ENCODE measurements at regions not wholly inside any gene's neighbourhood (a gene's known extent, or its start where the extent isn't known, plus 50 kb on each side); places are given as distances from the start of the nearest gene placed in this dataset.

DNA sequence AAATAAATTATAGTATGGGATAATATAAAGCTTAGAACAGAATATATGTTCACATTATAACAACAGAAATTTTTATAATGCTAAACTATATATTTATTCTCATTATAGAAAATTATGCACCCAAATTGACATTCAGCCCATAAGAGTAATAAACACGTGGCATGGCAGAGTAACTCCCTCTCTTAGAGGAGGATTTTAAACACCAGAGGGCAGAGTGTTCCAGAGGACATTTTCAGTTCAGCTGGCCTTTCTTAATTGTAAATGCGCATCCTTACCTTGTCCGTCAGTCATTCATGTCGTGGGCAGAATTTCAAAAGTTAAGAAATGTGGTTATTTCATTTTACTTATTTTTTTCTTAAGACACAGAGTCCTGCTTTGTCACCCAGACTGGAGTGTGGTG lies 147.1 kb downstream of the TANC2 start:
- TF ChIP-seq, protein P1, sequence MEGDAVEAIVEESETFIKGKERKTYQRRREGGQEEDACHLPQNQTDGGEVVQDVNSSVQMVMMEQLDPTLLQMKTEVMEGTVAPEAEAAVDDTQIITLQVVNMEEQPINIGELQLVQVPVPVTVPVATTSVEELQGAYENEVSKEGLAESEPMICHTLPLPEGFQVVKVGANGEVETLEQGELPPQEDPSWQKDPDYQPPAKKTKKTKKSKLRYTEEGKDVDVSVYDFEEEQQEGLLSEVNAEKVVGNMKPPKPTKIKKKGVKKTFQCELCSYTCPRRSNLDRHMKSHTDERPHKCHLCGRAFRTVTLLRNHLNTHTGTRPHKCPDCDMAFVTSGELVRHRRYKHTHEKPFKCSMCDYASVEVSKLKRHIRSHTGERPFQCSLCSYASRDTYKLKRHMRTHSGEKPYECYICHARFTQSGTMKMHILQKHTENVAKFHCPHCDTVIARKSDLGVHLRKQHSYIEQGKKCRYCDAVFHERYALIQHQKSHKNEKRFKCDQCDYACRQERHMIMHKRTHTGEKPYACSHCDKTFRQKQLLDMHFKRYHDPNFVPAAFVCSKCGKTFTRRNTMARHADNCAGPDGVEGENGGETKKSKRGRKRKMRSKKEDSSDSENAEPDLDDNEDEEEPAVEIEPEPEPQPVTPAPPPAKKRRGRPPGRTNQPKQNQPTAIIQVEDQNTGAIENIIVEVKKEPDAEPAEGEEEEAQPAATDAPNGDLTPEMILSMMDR (IDR thresholded peaks at IDR 0.05), result peak in 3 of 6 experiments; percentile 6 to 16 (median 12)
- TF ChIP-seq POLR2A (IDR thresholded peaks at IDR 0.05), result no peak
